HT1080 (cell line): ENCODE measurements at regions not wholly inside any gene's neighbourhood (a gene's known extent, or its start where the extent isn't known, plus 50 kb on each side); places are given as distances from the start of the nearest gene placed in this dataset. TPM values are rescaled to one million over a fixed set of nuclear protein-coding genes. Genes with fewer than 3 reads are reported as not detected.

Experiments
- small RNA-seq: library from RNA; depleted of rRNA; stranded (forward); fragments of <200 nt; gene quantifications from one replicate; pipeline ENCODE3, GENCODE V24; 2014

Small RNAs in the stretch of these regions (small RNA-seq; reads per million reads assigned to genes)
- gene RNU6-929P, result not detected
